Activated CD8-positive, alpha-beta T cell treated with anti-CD3 and anti-CD28 coated beads for 36 hours (primary cell): ENCODE measurements at regions not wholly inside any gene's neighbourhood (a gene's known extent, or its start where the extent isn't known, plus 50 kb on each side); places are given as distances from the start of the nearest gene placed in this dataset.

Experiments
- ATAC-seq: fragments of 200-7000 bp; cut with Tn5 transposase; one replicate; pipeline ENCODE4 v1.10.0; 2021; ENCODE audit warnings: mild to moderate bottlenecking, moderate library complexity
- CTCF ChIA-PET: fragments of 350-600 bp; sonication (Branson Sonifier 250); formaldehyde crosslinking; loops from one replicate; lab custom pipeline; 2021; ENCODE audit warnings: antibody characterized with exemption; lab: Charles Lee
- POLR2A ChIA-PET: fragments of 350-600 bp; sonication (Branson Sonifier 250); formaldehyde crosslinking; loops from one replicate; lab custom pipeline; 2021; ENCODE audit warnings: antibody characterized with exemption; lab: Charles Lee
- DNase-seq: peaks from one replicate; pipeline ENCODE4 v3.0.0-alpha.2; 2020
- H3K27ac Mint-ChIP-seq: one replicate; pipeline ENCODE4 v1.8.0; 2021; ENCODE audit warnings: mild to moderate bottlenecking, mixed read lengths
- H3K27me3 Mint-ChIP-seq: one replicate; pipeline ENCODE4 v1.8.0; 2021; ENCODE audit warnings: mixed read lengths
- H3K36me3 Mint-ChIP-seq: one replicate; pipeline ENCODE4 v1.8.0; 2021; ENCODE audit warnings: low read depth, mixed read lengths
- H3K4me1 Mint-ChIP-seq: one replicate; pipeline ENCODE4 v1.8.0; 2021; ENCODE audit warnings: low read depth, mixed read lengths
- H3K4me3 Mint-ChIP-seq: one replicate; pipeline ENCODE4 v1.8.0; 2021; ENCODE audit warnings: mild to moderate bottlenecking, moderate library complexity, mixed read lengths
- H3K9me3 Mint-ChIP-seq: one replicate; pipeline ENCODE4 v1.8.0; 2021; ENCODE audit warnings: mixed read lengths
- CTCF ChIP-seq: fragments of 200-600 bp; IDR thresholded peaks from one replicate; pipeline ENCODE4 v1.8.0; 2022; ENCODE audit warnings: antibody characterized with exemption, mild to moderate bottlenecking
- intact Hi-C: fragments of 100-400 bp; cut with micrococcal nuclease; formaldehyde crosslinking; loops from one replicate; pipeline ENCODE4 v1.10.0; 2022

- no peaks in the 10 kb centered on the region for H3K27me3 Mint-ChIP-seq
- H3K36me3 Mint-ChIP-seq = peaks cover 15% of the 10 kb centered on the region
- no peak for DNase-seq
- no peak for ATAC-seq
- peaks cover 22% of the 10 kb centered on the region for H3K9me3 Mint-ChIP-seq
- POLR2A ChIA-PET = no interaction called here
- no peak for TF ChIP-seq CTCF
- no peak overlapping the region for H3K27ac Mint-ChIP-seq
- H3K4me1 Mint-ChIP-seq = no peaks in the 10 kb centered on the region
- intact Hi-C loops = no loop called here
- CTCF ChIA-PET = interaction anchor here (1.8 kb wide), 1 partner anchor 45 kb away, joined by 5 read pairs; no protein-coding TSS in a partner anchor
- H3K4me3 Mint-ChIP-seq = no peak overlapping the region
Observed at GRCh38 chr21:28699596-28700259, 292.9 kb downstream of the LTN1 start.

GRCh38 chr21:28699186-28699585 lies 293.5 kb downstream of the LTN1 start:
- Mint-ChIP-seq H3K4me1 (no peaks in the 10 kb centered on the region), H3K27ac (no peak overlapping the region), H3K27me3 (no peaks in the 10 kb centered on the region), H3K36me3 (peaks cover 15% of the 10 kb centered on the region), H3K4me3 (no peak overlapping the region), H3K9me3 (peaks cover 22% of the 10 kb centered on the region)
- intact Hi-C loops = no loop called here
- DNase-seq (no peak), ATAC-seq (no peak)
- ChIA-PET POLR2A (no interaction called here), CTCF (no interaction called here)
- no peak for TF ChIP-seq CTCF

DNA sequence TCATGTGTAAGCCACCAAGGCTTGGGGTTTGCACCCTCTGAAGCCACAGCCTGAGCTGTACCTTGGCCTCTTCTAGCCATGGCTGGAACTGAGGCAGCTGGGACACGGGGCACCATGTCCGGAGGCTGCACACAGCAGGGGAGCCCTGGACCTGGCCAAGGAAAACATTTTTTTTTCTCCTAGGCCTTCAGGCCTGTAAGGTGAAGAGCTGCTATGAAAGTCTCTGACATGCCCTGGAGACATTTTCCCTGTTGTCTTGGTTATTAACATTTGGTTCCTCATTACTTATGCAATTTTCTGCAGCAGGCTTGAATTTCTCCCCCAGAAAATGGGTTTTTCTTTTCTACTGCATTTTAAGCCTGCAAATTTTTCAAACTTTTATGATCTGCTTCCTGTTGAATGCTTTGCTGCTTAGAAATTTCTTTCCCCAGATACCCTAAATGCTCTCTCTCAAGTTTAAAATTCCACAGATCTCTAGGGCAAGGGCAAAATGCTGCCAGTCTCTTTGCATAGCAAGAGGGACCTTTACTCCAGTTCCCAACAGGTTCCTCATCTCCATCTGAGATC lies 295.8 kb downstream of the LTN1 start:
- no peak overlapping the region for H3K4me3 Mint-ChIP-seq
- POLR2A ChIA-PET = no interaction called here
- H3K27me3 Mint-ChIP-seq = no peaks in the 10 kb centered on the region
- peaks cover 9% of the 10 kb centered on the region for H3K9me3 Mint-ChIP-seq
- CTCF ChIA-PET = interaction anchor here (1.7 kb wide), 1 partner anchor 48 kb away, joined by 6 read pairs; no protein-coding TSS in a partner anchor
- no peak for TF ChIP-seq CTCF
- intact Hi-C loops = no loop called here
- DNase-seq (no peak), ATAC-seq (no peak)
- H3K36me3 Mint-ChIP-seq = peaks cover 5% of the 10 kb centered on the region
- H3K27ac Mint-ChIP-seq = no peak overlapping the region
- no peaks in the 10 kb centered on the region for H3K4me1 Mint-ChIP-seq

GRCh38 chr21:28693476-28693875 lies 299.2 kb downstream of the LTN1 start:
- Mint-ChIP-seq H3K4me3 (no peak overlapping the region), H3K9me3 (peaks cover 7% of the 10 kb centered on the region), H3K36me3 (peaks cover 4% of the 10 kb centered on the region), H3K27me3 (no peaks in the 10 kb centered on the region), H3K27ac (no peak overlapping the region), H3K4me1 (no peaks in the 10 kb centered on the region)
- intact Hi-C loops = no loop called here
- ChIA-PET POLR2A (no interaction called here), CTCF (interaction anchor here (0.9 to 1.3 kb wide), 2 partner anchors 28 to 176 kb away, joined by 3 read pairs; no protein-coding TSS in a partner anchor)
- ATAC-seq = no peak
- DNase-seq = no peak
- no peak for TF ChIP-seq CTCF

- ChIA-PET POLR2A (no interaction called here), CTCF (no interaction called here)
- no peaks in the 10 kb centered on the region for H3K27me3 Mint-ChIP-seq
- intact Hi-C loops = no loop called here
- TF ChIP-seq CTCF = no peak
- no peaks in the 10 kb centered on the region for H3K4me1 Mint-ChIP-seq
- ATAC-seq (no peak), DNase-seq (no peak)
- no peaks in the 10 kb centered on the region for H3K36me3 Mint-ChIP-seq
- H3K27ac Mint-ChIP-seq = no peak overlapping the region
- no peak overlapping the region for H3K4me3 Mint-ChIP-seq
- no peaks in the 10 kb centered on the region for H3K9me3 Mint-ChIP-seq
Observed at GRCh38 chr21:28690196-28690595, 302.5 kb downstream of the LTN1 start.
